Caco-2 (cell line): ENCODE measurements at regions not wholly inside any gene's neighbourhood (a gene's known extent, or its start where the extent isn't known, plus 50 kb on each side); places are given as distances from the start of the nearest gene placed in this dataset.
"Not testable (repeated sequence)": the region's sequence is repeated elsewhere in the genome, so short reads cannot be mapped to it uniquely, and the experiment has no call there.

ENCODE experiments used
- BruUV-seq: library from RNA; stranded (reverse); fragments of 400-500 nt; replicated peaks from 2 replicates; lab custom pipeline; 2021; lab: Mats Ljungman, UMichigan
- CTCF ChIA-PET: fragments of 300-600 bp; sonication (Branson Sonifier 250); formaldehyde crosslinking; loops from one replicate; lab custom pipeline; 2022; ENCODE audit warnings: antibody characterized with exemption; lab: Charles Lee
- POLR2A ChIA-PET: fragments of 300-600 bp; sonication (Branson Sonifier 250); formaldehyde crosslinking; loops from one replicate; lab custom pipeline; 2022; ENCODE audit warnings: antibody characterized with exemption; lab: Charles Lee
- DNase-seq, 2 experiments: peaks; one replicate each; pipeline versions ENCODE4 v3.0.0 to v3.0.0-alpha.2; 2020 to 2022
- H3K27me3 ChIP-seq: replicated peaks from 2 replicates; pipeline ENCODE4 v1.6.0; 2011; ENCODE audit warnings: low read length; ENCODE audit not compliant: control insufficient read depth, insufficient read depth
- H3K36me3 ChIP-seq: 2 replicates; pipeline ENCODE4 v1.5.1; 2011; ENCODE audit warnings: low read length; ENCODE audit not compliant: control insufficient read depth, insufficient read depth
- H3K4me1 ChIP-seq: fragments of 250-450 bp; sonication (Bioruptor Pico); 2 replicates; pipeline ENCODE4 v1.5.1; 2020; ENCODE audit warnings: mild to moderate bottlenecking
- H3K4me3 ChIP-seq: 2 replicates; pipeline ENCODE4 v1.5.1; 2011; ENCODE audit warnings: low read depth, mild to moderate bottlenecking, control low read depth, low read length
- H3K9me3 ChIP-seq: fragments of 250-450 bp; sonication (Bioruptor Pico); 2 replicates; pipeline ENCODE4 v1.5.1; 2020; ENCODE audit warnings: mild to moderate bottlenecking, moderate library complexity
- H3K27ac Mint-ChIP-seq: one replicate; pipeline ENCODE4 v1.8.0; 2022; ENCODE audit warnings: mixed read lengths; ENCODE audit not compliant: unreplicated experiment
- H3K27me3 Mint-ChIP-seq: one replicate; pipeline ENCODE4 v1.8.0; 2022; ENCODE audit warnings: mixed read lengths; ENCODE audit not compliant: insufficient read depth, unreplicated experiment
- H3K36me3 Mint-ChIP-seq: one replicate; pipeline ENCODE4 v1.8.0; 2022; ENCODE audit warnings: mild to moderate bottlenecking, mixed read lengths; ENCODE audit not compliant: insufficient read depth, unreplicated experiment
- H3K4me1 Mint-ChIP-seq: one replicate; pipeline ENCODE4 v1.8.0; 2022; ENCODE audit warnings: low read depth, mixed read lengths; ENCODE audit not compliant: unreplicated experiment
- H3K4me3 Mint-ChIP-seq: one replicate; pipeline ENCODE4 v1.8.0; 2022; ENCODE audit warnings: mild to moderate bottlenecking, moderate library complexity, mixed read lengths; ENCODE audit not compliant: unreplicated experiment
- H3K9me3 Mint-ChIP-seq: one replicate; pipeline ENCODE4 v1.8.0; 2022; ENCODE audit warnings: mixed read lengths; ENCODE audit not compliant: unreplicated experiment
- intact Hi-C: fragments of 100-400 bp; cut with micrococcal nuclease; formaldehyde crosslinking; loops from one replicate; pipeline ENCODE4 v1.10.0; 2022; ENCODE audit not compliant: unreplicated experiment
- TF ChIP-seq, protein P1 (sequence below), 2 experiments: fragments of 200-600 bp in 1 of 2; IDR thresholded peaks; 1 replicate in 1 of 2; 2 replicates in 1 of 2; pipeline versions ENCODE4 v1.5.1 to v1.8.0; 2011 to 2022; ENCODE audit warnings: antibody characterized with exemption in 1 of 2, control low read depth in 1 of 2, inconsistent platforms in 1 of 2, low read depth in 1 of 2, low read length in 1 of 2, mild to moderate bottlenecking in 1 of 2, moderate library complexity in 1 of 2; ENCODE audit not compliant: insufficient read depth in 1 of 2, severe bottlenecking in 1 of 2, unreplicated experiment in 1 of 2

DNA sequence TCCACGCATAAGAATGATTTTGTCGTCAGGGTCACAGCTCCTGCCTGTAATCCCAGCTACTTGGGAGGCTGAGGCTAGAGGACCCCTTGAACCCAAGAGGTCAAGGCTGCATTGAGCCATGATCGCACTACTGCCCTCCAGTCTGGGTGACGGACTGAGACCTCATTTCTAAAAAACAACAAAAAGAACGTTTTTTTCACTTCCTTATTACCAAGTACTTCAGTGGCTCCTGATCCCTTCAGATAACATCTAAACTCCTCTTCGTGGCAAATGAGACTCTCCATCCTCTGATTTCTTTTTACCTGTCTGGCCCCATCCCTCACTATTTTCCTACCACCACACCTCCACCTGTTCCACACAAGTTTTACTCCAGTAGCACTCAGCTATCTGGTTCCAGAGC, 105.4 kb upstream of the TLK1 start:
- Mint-ChIP-seq H3K4me3 (no peak overlapping the region), H3K27me3 (no peaks in the 10 kb centered on the region), H3K4me1 (peaks cover 1% of the 10 kb centered on the region), H3K9me3 (no peaks in the 10 kb centered on the region), H3K27ac (no peak overlapping the region), H3K36me3 (no peaks in the 10 kb centered on the region)
- ChIA-PET POLR2A (no interaction called here), CTCF (interaction anchor here (1.1 kb wide), 1 partner anchor 150 kb away, joined by 3 read pairs; no protein-coding TSS in a partner anchor)
- no peaks in the 10 kb centered on the region for H3K27me3 ChIP-seq
- no peak for DNase-seq
- H3K36me3 ChIP-seq, result no peaks in the 10 kb centered on the region
- TF ChIP-seq, protein P1, sequence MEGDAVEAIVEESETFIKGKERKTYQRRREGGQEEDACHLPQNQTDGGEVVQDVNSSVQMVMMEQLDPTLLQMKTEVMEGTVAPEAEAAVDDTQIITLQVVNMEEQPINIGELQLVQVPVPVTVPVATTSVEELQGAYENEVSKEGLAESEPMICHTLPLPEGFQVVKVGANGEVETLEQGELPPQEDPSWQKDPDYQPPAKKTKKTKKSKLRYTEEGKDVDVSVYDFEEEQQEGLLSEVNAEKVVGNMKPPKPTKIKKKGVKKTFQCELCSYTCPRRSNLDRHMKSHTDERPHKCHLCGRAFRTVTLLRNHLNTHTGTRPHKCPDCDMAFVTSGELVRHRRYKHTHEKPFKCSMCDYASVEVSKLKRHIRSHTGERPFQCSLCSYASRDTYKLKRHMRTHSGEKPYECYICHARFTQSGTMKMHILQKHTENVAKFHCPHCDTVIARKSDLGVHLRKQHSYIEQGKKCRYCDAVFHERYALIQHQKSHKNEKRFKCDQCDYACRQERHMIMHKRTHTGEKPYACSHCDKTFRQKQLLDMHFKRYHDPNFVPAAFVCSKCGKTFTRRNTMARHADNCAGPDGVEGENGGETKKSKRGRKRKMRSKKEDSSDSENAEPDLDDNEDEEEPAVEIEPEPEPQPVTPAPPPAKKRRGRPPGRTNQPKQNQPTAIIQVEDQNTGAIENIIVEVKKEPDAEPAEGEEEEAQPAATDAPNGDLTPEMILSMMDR (IDR thresholded peaks at IDR 0.05; ENCODE audit: insufficient read depth in 1 of 2, low read depth in 1 of 2, low read length in 1 of 2, severe bottlenecking in 1 of 2, unreplicated experiment in 1 of 2), result no peak
- no peaks in the 10 kb centered on the region for H3K9me3 ChIP-seq
- intact Hi-C loops, result loop anchor here (10.0 kb wide), 1 partner anchor 149 kb away; no protein-coding TSS in a partner anchor
- BruUV-seq, result no TSS peak
- peaks cover under 1% of the 10 kb centered on the region; the same call in 1 of the 2 replicates for H3K4me1 ChIP-seq
- no peak overlapping the region for H3K4me3 ChIP-seq

DNA sequence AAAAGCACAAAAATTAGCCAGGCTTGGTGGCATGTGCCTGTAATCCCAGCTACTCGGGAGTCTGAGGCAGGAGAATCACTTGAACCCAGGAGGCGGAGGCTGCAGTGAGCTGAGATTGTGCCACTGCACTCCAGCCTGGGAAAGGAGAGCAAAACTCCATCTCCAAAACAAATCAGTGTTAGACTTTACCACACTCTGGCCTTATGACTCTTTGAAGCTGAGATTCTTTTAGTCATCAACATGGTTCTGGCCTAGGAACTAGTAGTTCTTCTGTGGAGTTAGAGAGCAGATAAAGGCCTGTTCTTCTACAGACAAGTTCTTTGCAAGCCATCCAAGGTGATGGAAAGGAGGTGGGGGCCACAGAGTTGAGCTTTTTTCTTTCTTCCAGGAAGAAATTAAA, 100.8 kb upstream of the TLK1 start:
- CTCF ChIA-PET, H3K9me3 Mint-ChIP-seq, H3K27me3 Mint-ChIP-seq, H3K9me3 ChIP-seq, H3K27me3 ChIP-seq, H3K27ac Mint-ChIP-seq, BruUV-seq, H3K36me3 Mint-ChIP-seq, H3K36me3 ChIP-seq, H3K4me3 Mint-ChIP-seq, DNase-seq, H3K4me3 ChIP-seq: not testable (repeated sequence)
- intact Hi-C loops, result loop anchor here (10.0 kb wide), 1 partner anchor 153 kb away; no protein-coding TSS in a partner anchor
- peaks cover 10% of the 10 kb centered on the region; the same call in 1 of the 2 replicates for H3K4me1 ChIP-seq
- peaks cover 12% of the 10 kb centered on the region for H3K4me1 Mint-ChIP-seq
- POLR2A ChIA-PET, result interaction anchor here (0.7 kb wide), 1 partner anchor 33 kb away, joined by 3 read pairs; no protein-coding TSS in a partner anchor

DNA sequence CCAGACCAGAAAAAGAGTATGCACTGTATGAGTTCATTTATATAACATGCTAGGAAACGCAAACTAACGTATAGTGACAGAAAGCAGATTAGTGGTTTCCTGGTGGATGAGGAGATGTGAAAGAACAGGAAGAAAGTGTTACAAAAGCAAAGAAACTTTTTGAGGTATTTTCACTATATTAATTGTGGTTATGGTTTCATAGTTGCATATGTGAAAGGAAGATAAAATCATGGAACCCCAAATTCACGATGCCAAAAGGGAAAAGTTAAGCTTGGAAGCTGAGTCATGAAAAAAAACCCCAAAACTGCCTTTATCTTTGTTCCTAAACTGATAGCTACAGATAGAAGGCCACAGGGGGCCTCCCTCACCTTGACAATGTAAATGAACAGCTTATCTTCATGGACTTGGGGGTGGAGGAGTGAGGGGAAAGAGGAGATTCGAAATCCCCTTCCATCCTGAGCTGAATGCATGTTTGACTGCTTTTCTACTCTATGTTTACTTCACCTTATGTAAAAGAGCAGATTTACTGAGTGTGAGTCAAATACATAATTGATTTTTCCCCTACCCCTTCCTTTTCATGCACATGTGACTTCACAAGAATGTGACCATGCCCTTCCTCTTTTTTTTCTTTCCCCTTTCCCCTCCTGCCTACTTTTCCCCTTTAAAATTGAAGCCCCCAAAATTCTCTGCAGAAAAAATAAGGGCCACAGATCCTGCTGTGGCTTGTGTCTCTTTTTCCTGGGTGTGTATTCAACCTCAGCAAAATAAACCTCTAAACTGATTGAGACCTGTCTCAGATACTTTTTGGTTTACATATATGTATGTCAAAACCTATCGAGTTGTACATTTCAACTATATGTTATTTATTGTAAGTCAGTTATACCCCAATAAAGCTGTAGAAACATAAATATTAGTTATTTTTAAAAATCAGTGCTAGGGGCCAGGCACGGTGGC, 100.1 kb upstream of the TLK1 start:
- H3K4me3 Mint-ChIP-seq, result no peak overlapping the region
- no peaks in the 10 kb centered on the region for H3K27me3 ChIP-seq
- H3K27ac Mint-ChIP-seq, result no peak overlapping the region
- CTCF ChIA-PET, result interaction anchor here (1.1 kb wide), 1 partner anchor 155 kb away, joined by 7 read pairs; no protein-coding TSS in a partner anchor
- no peak for DNase-seq
- BruUV-seq, result no TSS peak
- no peaks in the 10 kb centered on the region; the same call in 1 of the 2 replicates for H3K9me3 ChIP-seq
- peaks cover 14% of the 10 kb centered on the region; the same call in 1 of the 2 replicates for H3K4me1 ChIP-seq
- H3K36me3 ChIP-seq, result no peaks in the 10 kb centered on the region
- TF ChIP-seq, protein P1 (IDR thresholded peaks at IDR 0.05; ENCODE audit: insufficient read depth in 1 of 2, low read depth in 1 of 2, low read length in 1 of 2, severe bottlenecking in 1 of 2, unreplicated experiment in 1 of 2), result no peak
- POLR2A ChIA-PET, result no interaction called here
- H3K27me3 Mint-ChIP-seq, result no peaks in the 10 kb centered on the region
- no peaks in the 10 kb centered on the region for H3K36me3 Mint-ChIP-seq
- intact Hi-C loops, result loop anchor here (10.0 kb wide), 1 partner anchor 154 kb away; no protein-coding TSS in a partner anchor
- H3K4me1 Mint-ChIP-seq, result peaks cover 12% of the 10 kb centered on the region
- no peaks in the 10 kb centered on the region for H3K9me3 Mint-ChIP-seq
- no peak overlapping the region for H3K4me3 ChIP-seq
